Stimulated activated CD4-positive, alpha-beta T cell treated with anti-CD3 and anti-CD28 coated beads, TNF-alpha, amount 100 ng/mL, for 4 hours (primary cell): ENCODE measurements at regions not wholly inside any gene's neighbourhood (a gene's known extent, or its start where the extent isn't known, plus 50 kb on each side); places are given as distances from the start of the nearest gene placed in this dataset.

Experiments
- DNase-seq, 3 experiments: peaks; one replicate each; pipeline ENCODE4 v3.0.0-alpha.2; 2020; ENCODE audit warnings: low read depth in 3 of 3

DNA sequence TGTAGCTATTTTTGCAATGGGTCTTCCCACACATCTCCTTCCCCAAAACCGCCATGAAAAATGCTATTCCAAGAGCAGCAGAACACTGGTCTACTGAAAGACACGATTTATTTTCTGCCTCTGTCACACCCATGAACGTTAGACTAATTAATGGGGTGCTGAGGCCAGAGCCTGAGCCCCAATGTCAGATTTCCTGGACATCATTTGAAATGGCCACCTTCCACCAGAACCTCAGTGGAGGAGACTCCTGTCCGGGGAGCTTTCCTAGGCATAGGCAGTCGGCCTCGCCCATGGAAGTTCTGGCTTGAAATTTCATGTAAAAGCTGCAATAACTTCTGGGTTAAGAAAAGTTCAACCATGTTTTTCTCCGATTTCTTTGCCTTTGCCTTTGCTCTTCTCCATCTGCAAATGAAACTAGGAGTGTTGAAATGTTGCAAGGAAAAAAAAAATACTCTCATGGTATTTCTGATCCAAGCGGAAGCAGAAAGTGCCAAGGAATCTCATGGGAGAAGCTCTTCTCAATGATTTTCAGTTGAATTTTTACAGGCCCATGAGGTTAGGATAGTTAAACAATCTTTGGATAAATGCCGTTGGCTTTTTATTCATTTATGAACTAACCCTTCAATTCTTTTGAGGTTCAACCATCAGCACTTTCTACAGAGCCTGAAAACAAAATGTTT lies 570.8 kb upstream of the MGMT start:
- no peak for DNase-seq

DNA sequence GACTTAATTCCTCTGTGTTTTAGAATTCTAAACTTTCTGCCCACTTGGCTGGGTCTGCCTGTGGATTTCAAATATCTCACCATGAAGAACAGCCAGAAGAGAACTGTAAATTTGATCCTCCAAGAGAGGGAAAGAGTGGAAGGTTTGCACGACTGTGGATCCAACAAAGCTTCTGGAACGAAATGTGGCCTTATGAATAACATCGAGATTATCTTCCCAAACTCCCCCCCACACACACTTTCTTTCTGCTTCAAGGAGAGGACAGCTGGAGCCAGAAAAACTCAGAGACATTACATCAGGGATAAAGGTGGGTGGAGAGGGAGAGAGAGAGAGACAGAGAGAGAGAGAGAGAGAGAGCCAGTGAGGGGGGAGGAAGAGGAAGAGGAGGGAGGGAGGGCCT lies 570.1 kb upstream of the MGMT start:
- no peak for DNase-seq

- DNase-seq = no peak
Observed at GRCh38 chr10:128897401-128898129, 569.5 kb upstream of the MGMT start.

DNA sequence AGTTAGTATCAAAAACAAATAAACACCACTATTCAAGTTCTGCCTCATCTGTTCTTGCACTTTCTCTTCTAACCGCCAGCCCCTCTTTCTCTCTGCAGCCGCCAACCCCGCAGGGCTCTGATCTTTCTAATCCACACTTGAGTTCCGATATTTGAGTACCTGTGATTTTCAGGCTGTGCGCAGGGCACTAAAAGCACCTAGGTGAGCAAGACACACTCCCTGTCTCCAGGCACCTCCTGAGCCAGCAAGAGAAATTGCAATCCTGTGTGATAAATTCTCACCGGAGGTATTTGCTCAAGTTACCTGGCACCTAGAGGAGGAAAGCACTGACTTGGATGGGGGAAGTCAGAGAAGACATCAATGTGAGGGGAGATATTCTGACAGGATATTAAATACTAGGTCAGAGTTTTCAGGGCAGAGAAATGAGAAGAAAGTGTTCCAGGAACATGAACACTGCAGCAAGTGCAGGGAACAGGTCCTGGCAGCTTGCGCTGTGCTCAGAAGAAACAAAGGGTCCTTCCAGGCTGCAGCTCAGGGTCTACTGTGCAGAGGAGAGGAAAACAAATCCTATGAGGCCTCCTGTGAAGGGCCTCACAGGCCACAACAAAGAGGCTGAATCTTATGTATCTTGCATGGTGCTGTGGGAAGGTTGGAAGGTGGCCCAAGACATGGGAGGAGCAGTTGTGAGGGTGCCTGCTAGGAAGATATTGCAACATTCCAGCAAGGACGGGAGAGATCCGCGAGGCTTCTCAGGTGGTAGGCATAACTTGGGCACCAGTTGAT lies 568.7 kb upstream of the MGMT start:
- no peak for DNase-seq

- DNase-seq = no peak
Observed at GRCh38 chr10:128898916-128899195, 568.2 kb upstream of the MGMT start.

DNA sequence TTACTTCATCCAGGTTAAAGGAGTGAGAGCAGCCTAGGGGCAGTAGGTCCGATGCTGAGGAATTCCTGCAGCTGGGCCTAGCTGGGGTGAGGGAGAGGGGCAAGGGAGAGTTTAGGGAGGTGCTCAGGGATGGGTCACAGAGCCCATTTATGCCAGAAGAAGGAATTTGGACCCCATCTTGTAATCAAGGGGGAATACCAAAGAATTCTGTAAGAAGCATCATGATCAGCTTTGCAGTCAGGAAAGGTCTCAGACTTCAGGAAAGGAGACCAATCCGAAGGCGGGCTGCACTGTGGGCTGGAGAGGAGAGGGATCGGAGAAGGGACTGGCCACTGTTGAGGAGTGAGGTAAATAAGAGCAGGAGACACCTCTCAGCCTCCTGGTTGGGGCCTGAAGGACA lies 566.6 kb upstream of the MGMT start:
- DNase-seq = no peak

DNA sequence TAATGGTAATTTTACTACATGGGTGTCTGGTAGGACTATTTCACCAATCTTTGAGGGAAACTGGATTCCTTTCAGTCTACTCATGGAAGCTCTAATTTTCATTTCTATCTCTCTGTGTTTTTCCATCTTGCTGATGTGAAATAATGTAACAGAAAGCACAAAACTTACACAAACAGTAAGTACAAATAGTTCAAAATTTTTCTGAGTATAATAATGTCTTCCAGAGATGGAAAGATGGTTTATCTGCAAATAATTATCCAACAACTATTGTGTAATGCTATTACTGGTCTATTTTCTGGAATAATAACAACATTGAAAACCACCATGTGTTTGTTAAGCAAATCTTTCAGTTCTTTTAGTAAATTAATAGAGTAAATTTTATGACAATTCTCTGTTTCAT lies 565.8 kb upstream of the MGMT start:
- no peak for DNase-seq

GRCh38 chr10:128902031-128902710 lies 564.9 kb upstream of the MGMT start:
- no peak for DNase-seq

DNA sequence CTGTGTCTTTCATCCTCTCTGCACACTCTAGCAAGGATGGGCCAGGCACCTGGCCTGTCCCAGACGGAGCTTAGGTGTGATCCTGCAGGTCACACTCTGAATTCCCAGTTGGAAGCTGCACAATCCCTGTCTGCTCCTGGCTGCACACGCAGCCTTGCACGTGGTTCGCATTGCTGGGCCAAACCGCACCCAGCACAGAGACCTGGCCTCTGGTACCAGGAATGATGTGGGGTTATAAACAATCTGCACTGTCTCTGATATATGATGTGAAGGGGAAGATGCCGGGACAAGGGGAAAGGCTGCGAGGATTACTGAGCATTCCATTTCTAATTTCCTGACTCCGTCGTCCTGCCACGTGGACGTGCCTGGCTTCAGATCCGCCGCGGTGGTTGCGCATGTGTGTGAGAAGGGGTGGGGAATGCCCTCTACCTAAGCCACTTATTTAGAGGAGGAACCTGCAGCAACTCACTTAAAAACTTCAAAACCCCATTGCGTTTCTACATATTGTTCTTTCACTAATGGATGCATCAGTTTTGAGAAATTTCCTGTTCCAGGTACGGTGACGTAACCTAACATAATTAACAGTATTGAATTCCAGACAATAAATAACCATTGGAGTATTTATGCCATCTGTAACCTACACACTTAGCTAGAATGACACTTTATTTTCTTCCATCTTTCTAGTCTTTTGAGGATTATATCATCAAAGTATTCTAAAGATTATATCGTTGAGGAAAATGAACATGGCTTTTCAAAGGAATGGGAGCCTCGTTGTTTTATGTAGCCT lies 559.7 kb upstream of the MGMT start:
- no peak for DNase-seq

DNA sequence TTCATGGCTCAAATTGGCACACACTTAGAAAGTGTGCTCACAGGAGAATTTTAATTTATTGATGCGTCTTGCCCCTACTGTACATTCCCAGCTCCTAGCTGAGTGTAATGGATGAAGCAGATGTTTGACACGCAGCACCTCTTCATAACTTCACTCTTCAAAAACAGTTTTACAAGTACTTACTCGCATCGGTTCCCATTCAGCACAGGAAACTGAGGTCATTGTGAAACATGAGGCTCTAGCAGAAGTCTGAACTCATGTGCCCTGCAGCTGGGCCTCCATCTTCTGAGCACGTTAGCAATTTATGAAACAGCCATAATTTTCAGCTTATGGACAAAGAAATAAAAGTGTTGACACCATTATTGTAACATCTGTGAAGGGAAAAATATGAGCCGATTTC lies 558.9 kb upstream of the MGMT start:
- DNase-seq = no peak

DNA sequence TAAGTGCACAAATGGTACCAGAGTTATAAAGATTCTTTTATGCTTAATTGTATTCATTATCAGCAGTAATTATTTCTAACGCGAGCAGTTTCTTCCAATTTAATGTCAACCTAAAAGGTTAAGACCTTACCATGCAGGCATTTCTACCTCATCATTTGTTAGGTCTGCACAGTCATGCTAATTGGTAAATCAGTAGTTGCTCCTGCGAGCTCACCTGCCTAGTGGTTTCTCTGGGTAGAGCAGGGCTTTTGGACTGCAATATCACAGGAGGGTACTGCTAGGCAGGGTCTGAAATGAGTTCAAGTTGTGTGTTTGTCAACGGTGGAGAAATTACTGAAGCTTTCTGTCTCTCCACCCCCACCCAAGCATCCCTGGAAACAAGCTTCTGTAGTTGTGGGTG lies 558.5 kb upstream of the MGMT start:
- DNase-seq = no peak

- no peak for DNase-seq
Observed at GRCh38 chr10:128912568-128913311, 554.3 kb upstream of the MGMT start.

DNA sequence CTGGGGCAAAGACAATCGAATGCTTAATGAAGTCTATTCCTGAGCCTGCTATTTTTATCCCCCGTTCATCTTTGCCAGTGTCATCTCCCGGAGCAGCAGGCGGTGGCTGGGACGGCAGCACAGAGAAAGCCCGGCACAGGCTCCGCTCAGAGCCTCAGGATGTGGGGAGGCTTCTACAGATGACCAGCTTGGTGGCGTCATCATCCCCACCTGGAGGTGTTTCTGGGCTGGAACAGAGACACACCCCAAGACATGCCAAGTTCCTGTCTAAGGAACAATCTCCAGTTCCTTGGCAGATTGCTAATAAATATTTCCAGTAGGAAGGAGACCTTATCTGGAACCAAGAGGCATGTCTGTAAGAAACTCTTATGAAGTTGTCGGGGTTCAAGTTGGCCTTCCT lies 552.4 kb upstream of the MGMT start:
- DNase-seq = no peak

- no peak for DNase-seq
Observed at GRCh38 chr10:128915630-128916029, 551.4 kb upstream of the MGMT start.

DNA sequence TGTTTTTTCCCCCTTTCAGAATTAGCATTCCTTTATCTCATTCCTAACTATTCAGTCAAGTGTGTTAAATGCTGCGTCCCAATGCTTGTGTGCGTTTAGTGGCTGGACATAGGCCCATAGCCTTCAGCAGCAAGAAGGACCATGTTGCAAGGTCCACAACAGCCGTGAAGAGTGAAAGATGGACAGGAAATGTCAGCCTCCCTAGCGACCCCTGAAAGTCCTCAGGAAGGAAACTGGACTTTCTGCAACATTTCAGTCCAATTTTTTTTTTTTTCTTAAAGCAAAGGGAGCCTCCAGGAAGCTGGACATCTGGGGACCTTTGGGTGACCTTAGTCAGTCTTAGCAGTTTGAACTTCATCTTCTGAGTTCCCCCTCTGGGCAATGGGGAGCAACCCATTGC lies 550.7 kb upstream of the MGMT start:
- DNase-seq = no peak

GRCh38 chr10:128921389-128922022 lies 545.5 kb upstream of the MGMT start:
- no peak for DNase-seq

GRCh38 chr10:128922172-128922571 lies 544.9 kb upstream of the MGMT start:
- DNase-seq = no peak

- DNase-seq = no peak
Observed at GRCh38 chr10:128922619-128923196, 544.3 kb upstream of the MGMT start.

DNA sequence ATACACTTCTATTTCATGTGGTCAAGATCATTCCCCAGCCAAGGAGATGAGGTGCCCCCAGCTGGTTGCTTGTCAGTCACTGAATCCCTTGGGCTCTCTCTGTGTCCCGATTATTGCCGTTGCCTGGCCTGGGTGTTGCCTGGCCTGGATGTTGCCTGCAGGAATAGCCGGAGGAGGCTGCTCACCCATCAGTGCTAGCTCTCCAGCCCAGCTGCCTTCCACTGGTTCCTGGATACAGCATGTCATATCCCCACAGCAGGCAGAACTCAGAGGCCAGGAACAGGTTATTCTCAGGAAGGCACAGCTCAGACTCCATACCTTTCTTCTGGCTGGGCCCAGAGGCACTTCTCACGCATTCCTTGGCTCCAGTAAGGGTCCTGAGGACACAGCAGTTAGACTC lies 542.1 kb upstream of the MGMT start:
- no peak for DNase-seq

DNA sequence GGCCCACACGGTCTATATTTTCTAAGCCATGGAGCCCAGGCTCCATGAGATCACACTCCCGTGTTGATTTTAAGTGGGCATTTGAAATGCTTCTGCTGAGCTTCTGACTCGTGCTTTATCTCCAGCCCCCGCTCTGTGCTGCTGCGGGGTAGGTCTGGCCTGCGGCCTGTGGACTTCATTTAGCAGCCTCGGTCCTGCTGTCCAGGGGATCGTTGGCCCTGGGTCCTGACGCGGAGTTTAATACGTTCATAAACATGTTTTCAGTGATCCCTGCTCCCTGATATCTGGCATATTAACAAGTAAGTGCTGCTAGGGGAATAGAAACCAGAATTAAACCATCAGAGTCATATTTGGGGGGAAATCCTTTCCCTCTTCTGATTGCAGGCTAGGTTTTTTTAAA lies 540.3 kb upstream of the MGMT start:
- DNase-seq = no peak
